GM20000 (cell line): ENCODE measurements at regions not wholly inside any gene's neighbourhood (a gene's known extent, or its start where the extent isn't known, plus 50 kb on each side); places are given as distances from the start of the nearest gene placed in this dataset.

Experiments used
- DNase-seq: peaks from one replicate; pipeline ENCODE4 v3.0.0; 2012; ENCODE audit warnings: low spot score
- TF ChIP-seq, protein P1 (sequence below): IDR thresholded peaks from 2 replicates; pipeline ENCODE4 v1.5.1; 2012; ENCODE audit warnings: mild to moderate bottlenecking, control low read depth; ENCODE audit errors: extremely low read depth, missing control alignments

DNA sequence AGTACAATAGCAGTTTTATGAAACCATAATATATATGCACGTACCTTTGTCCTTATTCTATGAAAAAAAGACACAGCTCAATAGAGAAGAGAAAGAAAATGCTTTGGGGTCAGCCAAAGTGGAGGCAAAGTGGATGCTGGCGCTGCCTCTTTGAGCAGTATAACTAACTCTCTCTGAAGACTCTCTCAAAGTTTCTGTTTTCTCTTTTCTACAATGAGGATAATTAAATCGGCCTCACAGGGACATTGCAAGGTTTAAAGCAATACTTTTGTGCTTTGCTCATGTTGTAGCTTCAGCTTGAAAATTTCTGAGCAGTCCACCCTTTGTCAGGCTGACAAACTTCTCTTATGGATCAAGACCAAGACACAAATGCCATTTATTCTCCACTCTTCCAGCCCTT lies 455.1 kb upstream of the MPDZ start:
- TF ChIP-seq, protein P1, sequence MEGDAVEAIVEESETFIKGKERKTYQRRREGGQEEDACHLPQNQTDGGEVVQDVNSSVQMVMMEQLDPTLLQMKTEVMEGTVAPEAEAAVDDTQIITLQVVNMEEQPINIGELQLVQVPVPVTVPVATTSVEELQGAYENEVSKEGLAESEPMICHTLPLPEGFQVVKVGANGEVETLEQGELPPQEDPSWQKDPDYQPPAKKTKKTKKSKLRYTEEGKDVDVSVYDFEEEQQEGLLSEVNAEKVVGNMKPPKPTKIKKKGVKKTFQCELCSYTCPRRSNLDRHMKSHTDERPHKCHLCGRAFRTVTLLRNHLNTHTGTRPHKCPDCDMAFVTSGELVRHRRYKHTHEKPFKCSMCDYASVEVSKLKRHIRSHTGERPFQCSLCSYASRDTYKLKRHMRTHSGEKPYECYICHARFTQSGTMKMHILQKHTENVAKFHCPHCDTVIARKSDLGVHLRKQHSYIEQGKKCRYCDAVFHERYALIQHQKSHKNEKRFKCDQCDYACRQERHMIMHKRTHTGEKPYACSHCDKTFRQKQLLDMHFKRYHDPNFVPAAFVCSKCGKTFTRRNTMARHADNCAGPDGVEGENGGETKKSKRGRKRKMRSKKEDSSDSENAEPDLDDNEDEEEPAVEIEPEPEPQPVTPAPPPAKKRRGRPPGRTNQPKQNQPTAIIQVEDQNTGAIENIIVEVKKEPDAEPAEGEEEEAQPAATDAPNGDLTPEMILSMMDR: no peak
- no peak for DNase-seq

DNA sequence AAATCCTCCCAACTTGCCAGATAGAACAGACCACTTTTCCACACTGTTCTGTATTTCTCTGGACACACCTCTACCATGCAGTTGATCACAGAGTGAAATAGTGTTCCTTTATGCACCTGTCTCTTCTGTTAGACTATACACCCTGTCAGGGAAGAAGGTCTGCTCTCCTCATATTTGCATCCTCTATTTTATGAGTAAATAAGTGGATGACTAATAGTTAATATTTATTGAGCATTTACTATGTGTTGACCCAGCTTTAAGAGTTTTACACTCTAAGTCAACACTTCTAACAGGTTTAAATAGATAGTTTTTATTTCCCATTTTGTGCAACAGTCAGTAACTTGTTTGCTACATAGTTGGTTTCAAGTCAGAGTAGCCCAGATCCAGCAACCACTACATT lies 452.8 kb upstream of the MPDZ start:
- DNase-seq: no peak
- TF ChIP-seq, protein P1: no peak

DNA sequence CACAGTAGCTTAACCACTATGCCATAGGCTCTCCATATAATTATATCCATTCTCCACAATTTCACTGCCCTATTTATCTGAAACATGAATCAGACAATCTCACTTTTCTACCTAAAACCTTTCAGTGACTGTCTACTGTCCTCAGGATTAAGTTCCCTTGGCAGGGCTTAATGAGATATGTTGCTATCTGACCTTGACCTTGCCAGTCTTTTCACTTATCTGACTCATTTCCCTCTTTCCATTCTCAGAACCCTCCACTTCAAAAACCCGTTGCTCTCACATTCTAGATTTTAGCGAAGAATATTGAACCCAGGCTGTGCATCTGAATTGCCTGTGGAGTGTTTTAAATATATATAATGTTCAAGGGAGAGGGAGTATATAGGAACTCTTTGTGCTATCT lies 452.1 kb upstream of the MPDZ start:
- TF ChIP-seq, protein P1: no peak
- DNase-seq: no peak

DNA sequence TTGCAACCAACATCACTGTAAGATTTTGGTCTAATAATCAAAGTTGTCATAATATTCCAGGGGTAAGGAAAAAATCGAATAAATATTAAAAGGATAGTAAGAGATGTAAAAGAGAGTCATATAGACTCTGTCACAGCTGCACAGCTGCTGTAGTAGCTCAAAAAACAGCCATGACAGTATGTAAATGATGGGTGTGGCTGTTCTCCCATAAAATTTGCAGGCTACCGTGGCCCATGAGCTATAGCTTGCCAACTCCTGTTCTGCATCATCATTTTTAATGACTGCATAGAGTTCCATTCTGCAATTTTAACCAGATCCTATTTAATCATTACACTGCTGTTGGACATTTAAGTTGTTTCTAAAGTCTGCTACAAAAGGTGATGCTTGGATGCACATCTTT lies 450.5 kb upstream of the MPDZ start:
- TF ChIP-seq, protein P1: no peak
- DNase-seq: no peak

DNA sequence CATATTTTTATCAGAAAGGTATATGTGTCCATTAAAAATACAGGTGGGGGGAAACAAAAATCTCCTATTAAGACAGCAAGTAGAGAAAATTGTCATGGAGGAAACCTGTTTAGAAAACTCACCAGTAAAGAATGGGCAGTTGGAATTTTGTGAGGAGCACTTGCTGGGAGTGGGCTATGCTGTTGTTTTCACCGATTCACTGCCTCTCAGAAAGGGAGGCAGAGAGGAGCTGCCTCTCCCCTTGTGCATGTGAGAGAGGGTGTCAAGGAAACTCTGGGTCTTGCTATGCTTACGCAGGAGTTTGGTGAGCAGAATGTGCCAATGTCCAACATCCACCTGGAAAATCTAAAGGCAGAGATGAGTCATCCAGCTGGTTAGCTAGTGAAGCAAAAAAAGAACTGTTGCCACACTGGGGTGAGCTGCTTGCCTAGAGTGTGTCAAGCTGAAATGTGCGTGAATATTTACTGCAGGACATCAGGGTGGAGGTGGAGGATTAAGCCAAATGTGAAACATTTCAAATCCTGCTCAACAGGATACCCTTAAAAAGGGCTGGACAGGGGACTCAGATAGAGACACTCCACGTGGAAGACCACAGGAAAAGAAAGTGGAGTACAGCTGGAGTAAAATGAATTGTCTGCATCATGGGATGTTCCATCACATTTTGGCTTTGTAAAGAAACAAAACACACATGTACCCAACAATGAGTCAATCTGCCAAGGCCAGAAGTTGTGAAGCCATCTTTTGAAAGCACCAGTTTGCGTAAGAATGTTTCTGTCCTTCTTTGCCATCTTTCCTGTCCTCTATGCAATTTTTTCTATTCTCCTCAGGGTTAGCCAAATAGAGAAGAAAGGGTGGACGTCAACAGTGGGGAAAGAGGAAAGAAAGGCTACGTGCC lies 449.7 kb upstream of the MPDZ start:
- DNase-seq: no peak
- TF ChIP-seq, protein P1: no peak

DNA sequence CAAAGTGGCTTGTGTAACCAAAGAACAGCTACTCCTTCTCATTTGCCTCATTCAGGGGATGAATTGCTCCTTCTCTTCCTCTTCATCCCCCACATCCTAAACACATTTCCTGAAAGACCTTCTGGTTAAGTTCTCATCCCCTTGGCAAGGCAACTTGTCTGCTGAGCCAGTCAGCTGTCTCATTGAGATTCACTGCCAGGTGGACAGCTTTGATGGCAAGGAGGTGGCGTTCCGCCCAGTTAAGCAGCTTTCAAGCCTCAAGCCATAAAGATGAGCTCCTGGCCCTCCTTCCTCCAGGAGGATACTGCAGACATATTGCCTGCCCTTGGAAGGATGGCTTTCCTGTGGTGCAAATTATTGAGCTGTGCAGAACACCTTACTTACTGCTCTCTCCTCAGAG lies 448.6 kb upstream of the MPDZ start:
- DNase-seq: no peak
- TF ChIP-seq, protein P1: no peak

DNA sequence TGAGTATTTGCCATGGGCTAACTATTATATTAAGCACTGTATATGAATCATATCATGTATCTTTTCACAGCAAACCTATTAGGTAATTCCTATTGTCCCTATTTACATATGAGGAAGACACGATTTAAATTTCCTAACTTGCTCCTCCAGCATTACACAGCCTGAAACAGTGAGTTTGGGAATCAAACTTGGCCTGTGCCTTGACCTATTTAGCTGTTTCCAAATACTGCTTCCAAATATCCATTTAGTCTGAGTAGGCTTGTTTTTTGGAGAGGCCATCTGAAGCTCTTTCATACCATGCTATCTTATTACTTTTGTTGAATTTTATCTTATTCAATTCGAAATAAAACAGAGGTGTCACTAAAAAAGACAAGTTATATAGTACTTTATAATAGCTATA lies 447.3 kb upstream of the MPDZ start:
- DNase-seq: no peak
- TF ChIP-seq, protein P1: no peak
